Neural cell (in vitro differentiated cells): ENCODE measurements at regions not wholly inside any gene's neighbourhood (a gene's known extent, or its start where the extent isn't known, plus 50 kb on each side); places are given as distances from the start of the nearest gene placed in this dataset.

Experiments
- H2AFZ ChIP-seq: fragments of 200-600, 300-800 bp; sonication (generic), shearing (Covaris generic); 2 replicates; pipeline ENCODE4 v1.6.0; 2014; ENCODE audit warnings: low read depth, mild to moderate bottlenecking, antibody characterized with exemption, low read length, moderate library complexity
- H3F3A ChIP-seq: fragments of 200-600 bp; shearing (Covaris generic); 2 replicates; pipeline ENCODE4 v1.6.1; 2016; ENCODE audit warnings: mild to moderate bottlenecking, moderate library complexity, mixed read lengths, antibody characterized with exemption, low read length; ENCODE audit not compliant: insufficient read depth, poor library complexity, severe bottlenecking
- H3K27ac ChIP-seq: fragments of 200-600, 300-800 bp; sonication (generic), shearing (Covaris generic); 2 replicates; pipeline ENCODE4 v1.5.1; 2014; ENCODE audit warnings: mild to moderate bottlenecking, low read length, moderate library complexity
- H3K27me3 ChIP-seq: fragments of 300-800, 200-600 bp; sonication (generic), shearing (Covaris generic); 2 replicates; pipeline ENCODE4 v1.6.0; 2014; ENCODE audit warnings: mild to moderate bottlenecking, low read depth, low read length, moderate library complexity; ENCODE audit not compliant: insufficient read depth
- H3K36me3 ChIP-seq: fragments of 300-800, 200-600 bp; sonication (generic), shearing (Covaris generic); 2 replicates; pipeline ENCODE4 v1.5.1; 2014; ENCODE audit warnings: mild to moderate bottlenecking, antibody characterized with exemption, low read length, moderate library complexity; ENCODE audit not compliant: insufficient read depth
- H3K4me2 ChIP-seq: fragments of 300-800, 200-600 bp; sonication (generic), shearing (Covaris generic); 2 replicates; pipeline ENCODE4 v1.6.0; 2014; ENCODE audit warnings: mild to moderate bottlenecking, low read length
- H3K4me3 ChIP-seq: fragments of 300-800, 200-600 bp; sonication (generic), shearing (Covaris generic); 2 replicates; pipeline ENCODE4 v1.5.1; 2014; ENCODE audit warnings: mild to moderate bottlenecking, low read length, moderate library complexity
- H3K79me2 ChIP-seq: fragments of 200-600 bp; shearing (Covaris generic); replicated peaks from 2 replicates; pipeline ENCODE4 v1.6.0; 2014; ENCODE audit warnings: mild to moderate bottlenecking, low read length, moderate library complexity; ENCODE audit not compliant: insufficient read depth
- H3K9ac ChIP-seq: fragments of 300-800, 200-600 bp; sonication (generic), shearing (Covaris generic); 2 replicates; pipeline ENCODE4 v1.6.1; 2016; ENCODE audit warnings: mild to moderate bottlenecking, low read length, mixed read lengths
- H3K9me2 ChIP-seq: fragments of 200-600 bp; shearing (Covaris generic); 2 replicates; pipeline ENCODE4 v1.6.1; 2016; ENCODE audit warnings: mild to moderate bottlenecking, low read length, mixed read lengths; ENCODE audit not compliant: insufficient read depth
- H3K9me3 ChIP-seq: fragments of 200-600, 300-800 bp; sonication (generic), shearing (Covaris generic); 2 replicates; pipeline ENCODE4 v1.6.1; 2016; ENCODE audit warnings: mild to moderate bottlenecking, mixed run types, low read length, moderate library complexity, mixed read lengths
- H4K20me1 ChIP-seq: fragments of 200-600 bp; shearing (Covaris generic); 2 replicates; pipeline ENCODE4 v1.6.1; 2016; ENCODE audit warnings: mild to moderate bottlenecking, mixed run types; ENCODE audit not compliant: insufficient read depth
- CTCF ChIP-seq: fragments of 450-650 bp; IDR thresholded peaks from 2 replicates; pipeline ENCODE4 v1.5.1; 2014; ENCODE audit warnings: antibody characterized with exemption, mild to moderate bottlenecking, moderate library complexity; ENCODE audit not compliant: poor library complexity, severe bottlenecking
- EP300 ChIP-seq: fragments of 450-650 bp; conservative IDR thresholded peaks from 2 replicates; pipeline ENCODE4 v1.6.1; 2014; ENCODE audit warnings: antibody characterized with exemption, mild to moderate bottlenecking, moderate library complexity; ENCODE audit not compliant: poor library complexity, severe bottlenecking
- EZH2 ChIP-seq: fragments of 200-600, 300-800 bp; shearing (Covaris generic), sonication (generic); IDR thresholded peaks from 2 replicates; pipeline ENCODE4 v1.6.1; 2014; ENCODE audit warnings: antibody characterized with exemption, low read length, borderline replicate concordance, mild to moderate bottlenecking; ENCODE audit not compliant: insufficient read depth, poor library complexity, severe bottlenecking
- MXI1 ChIP-seq: fragments of 450-650 bp; conservative IDR thresholded peaks from 2 replicates; pipeline ENCODE4 v1.6.1; 2014; ENCODE audit warnings: antibody characterized with exemption, mild to moderate bottlenecking; ENCODE audit not compliant: poor library complexity, severe bottlenecking
- POLR2AphosphoS5 ChIP-seq: IDR thresholded peaks from 2 replicates; pipeline ENCODE4 v1.6.1; 2012
- RAD21 ChIP-seq: fragments of 450-650 bp; conservative IDR thresholded peaks from 2 replicates; pipeline ENCODE4 v1.6.1; 2014; ENCODE audit warnings: antibody characterized with exemption, mild to moderate bottlenecking, moderate library complexity
- REST ChIP-seq: IDR thresholded peaks from 2 replicates; pipeline ENCODE4 v1.6.1; 2012; ENCODE audit warnings: borderline replicate concordance
- SMC3 ChIP-seq: fragments of 450-650 bp; conservative IDR thresholded peaks from 2 replicates; pipeline ENCODE4 v1.6.1; 2014; ENCODE audit warnings: antibody characterized with exemption, mild to moderate bottlenecking, moderate library complexity; ENCODE audit not compliant: poor library complexity
- TAF1 ChIP-seq: IDR thresholded peaks from 2 replicates; pipeline ENCODE4 v1.6.1; 2012; ENCODE audit warnings: low read depth

- TF ChIP-seq CTCF (no peak), EZH2 (no peak), SMC3 (no peak), POLR2AphosphoS5 (no peak)
Observed at GRCh38 chr7:21238400-21239116, 189.3 kb upstream of the SP4 start (continued).

GRCh38 chr7:21243265-21243664 lies 184.6 kb upstream of the SP4 start:
- Histone ChIP-seq H3K9me3 (no peaks in the 10 kb centered on the region), H3K9me2 (no peaks in the 10 kb centered on the region), H3K27me3 (no peaks in the 10 kb centered on the region), H3K4me3 (no peak overlapping the region), H3F3A (no peaks in the 10 kb centered on the region), H3K4me2 (no peak overlapping the region), H3K9ac (no peak overlapping the region), H3K27ac (no peak overlapping the region), H2AFZ (no peak overlapping the region), H3K36me3 (no peaks in the 10 kb centered on the region), H4K20me1 (no peaks in the 10 kb centered on the region), H3K79me2 (no peaks in the 10 kb centered on the region)
- no peak for TF ChIP-seq POLR2AphosphoS5
- no peak for TF ChIP-seq CTCF
- TF ChIP-seq RAD21 = no peak
- no peak for TF ChIP-seq TAF1
- TF ChIP-seq EZH2 = no peak
- no peak for TF ChIP-seq REST
- no peak for TF ChIP-seq MXI1
- no peak for TF ChIP-seq EP300
